Smooth muscle cell (in vitro differentiated cells): ENCODE measurements at regions not wholly inside any gene's neighbourhood (a gene's known extent, or its start where the extent isn't known, plus 50 kb on each side); places are given as distances from the start of the nearest gene placed in this dataset.

Experiments
- DNase-seq: peaks from one replicate; lab custom pipeline; 2025; ENCODE audit not compliant: unreplicated experiment; lab: John Stamatoyannopoulos, UW
- H2AFZ ChIP-seq: fragments of 200-600 bp; sonication (generic); 2 replicates; pipeline ENCODE4 v1.6.0; 2016; ENCODE audit warnings: antibody characterized with exemption, low read depth, mild to moderate bottlenecking
- H3F3A ChIP-seq: fragments of 200-600 bp; sonication (generic); 2 replicates; pipeline ENCODE4 v1.6.0; 2017; ENCODE audit warnings: antibody characterized with exemption, low read depth
- H3K27ac ChIP-seq: fragments of 200-600 bp; sonication (generic); 2 replicates; pipeline ENCODE4 v1.5.1; 2016; ENCODE audit warnings: low read depth, mild to moderate bottlenecking
- H3K27me3 ChIP-seq: fragments of 200-600 bp; sonication (generic); 2 replicates; pipeline ENCODE4 v1.6.1; 2016; ENCODE audit warnings: low read depth, mild to moderate bottlenecking
- H3K36me3 ChIP-seq: fragments of 200-600 bp; sonication (generic); 2 replicates; pipeline ENCODE4 v1.5.1; 2016; ENCODE audit warnings: low read depth
- H3K4me1 ChIP-seq: fragments of 200-600 bp; sonication (generic); 2 replicates; pipeline ENCODE4 v1.5.1; 2016; ENCODE audit warnings: low read depth
- H3K4me2 ChIP-seq: fragments of 200-600 bp; sonication (generic); 2 replicates; pipeline ENCODE4 v1.6.0; 2016; ENCODE audit warnings: mild to moderate bottlenecking
- H3K4me3 ChIP-seq: fragments of 200-600 bp; sonication (generic); 2 replicates; pipeline ENCODE4 v1.5.1; 2016; ENCODE audit warnings: mild to moderate bottlenecking
- H3K79me2 ChIP-seq: fragments of 200-600 bp; sonication (generic); 2 replicates; pipeline ENCODE4 v1.6.0; 2016; ENCODE audit warnings: low read depth, mild to moderate bottlenecking
- H3K9ac ChIP-seq: fragments of 200-600 bp; sonication (generic); 2 replicates; pipeline ENCODE4 v1.6.0; 2016; ENCODE audit warnings: low read depth
- H3K9me3 ChIP-seq: fragments of 200-600 bp; sonication (generic); replicated peaks from 2 replicates; pipeline ENCODE4 v1.5.1; 2016; ENCODE audit warnings: low read depth
- H4K20me1 ChIP-seq: fragments of 200-600 bp; sonication (generic); 2 replicates; pipeline ENCODE4 v1.6.0; 2016; ENCODE audit warnings: low read depth
- CTCF ChIP-seq: fragments of 200-600 bp; sonication (generic); IDR thresholded peaks from 2 replicates; pipeline ENCODE4 v1.5.1; 2017; ENCODE audit warnings: borderline replicate concordance, mild to moderate bottlenecking, antibody characterized with exemption; ENCODE audit not compliant: insufficient read depth, poor library complexity, severe bottlenecking
- WGBS: methylation state at CpG from one replicate; pipeline ENCODE4 v1.1.7; 2016; ENCODE audit warnings: low lambda C conversion rate; 5-methylcytosine and 5-hydroxymethylcytosine counted together

GRCh38 chr20:56762829-56763228, 133.7 kb downstream of the TFAP2C start:
- H2AFZ ChIP-seq: no peak overlapping the region
- H4K20me1 ChIP-seq: no peaks in the 10 kb centered on the region
- H3K9ac ChIP-seq: no peak overlapping the region
- no peaks in the 10 kb centered on the region for H3K9me3 ChIP-seq
- no peak for TF ChIP-seq CTCF
- H3F3A ChIP-seq: no peaks in the 10 kb centered on the region
- peaks cover 8% of the 10 kb centered on the region for H3K4me1 ChIP-seq
- no peaks in the 10 kb centered on the region for H3K79me2 ChIP-seq
- no peaks in the 10 kb centered on the region for H3K36me3 ChIP-seq
- H3K4me3 ChIP-seq: no peak overlapping the region
- no peak for DNase-seq
- 81% methylated on average over 8 of the region's 8 CpGs for WGBS
- no peak overlapping the region for H3K27ac ChIP-seq
- no peak overlapping the region for H3K4me2 ChIP-seq
- H3K27me3 ChIP-seq: no peaks in the 10 kb centered on the region

- no peaks in the 10 kb centered on the region for H3K9me3 ChIP-seq
- DNase-seq: no peak
- no peaks in the 10 kb centered on the region for H3K36me3 ChIP-seq
- no peak overlapping the region for H3K4me2 ChIP-seq
- no peaks in the 10 kb centered on the region for H3F3A ChIP-seq
- 81% methylated on average over 13 of the region's 15 CpGs for WGBS
- H3K4me1 ChIP-seq: peaks cover 8% of the 10 kb centered on the region
- no peaks in the 10 kb centered on the region for H3K27me3 ChIP-seq
- no peak overlapping the region for H3K9ac ChIP-seq
- H3K79me2 ChIP-seq: no peaks in the 10 kb centered on the region
- no peak overlapping the region for H3K27ac ChIP-seq
- H4K20me1 ChIP-seq: no peaks in the 10 kb centered on the region
- H3K4me3 ChIP-seq: no peak overlapping the region
- H2AFZ ChIP-seq: no peak overlapping the region
- TF ChIP-seq CTCF: no peak
These were observed 135.6 kb downstream of the TFAP2C start for GRCh38 chr20:56764671-56765070.

- Histone ChIP-seq H4K20me1 (no peaks in the 10 kb centered on the region), H3K4me2 (no peak overlapping the region), H3K4me1 (peaks cover 8% of the 10 kb centered on the region), H3K27me3 (no peaks in the 10 kb centered on the region), H3K4me3 (no peak overlapping the region), H3K36me3 (no peaks in the 10 kb centered on the region), H3F3A (no peaks in the 10 kb centered on the region), H3K9me3 (no peaks in the 10 kb centered on the region), H3K27ac (no peak overlapping the region), H2AFZ (no peak overlapping the region), H3K79me2 (no peaks in the 10 kb centered on the region), H3K9ac (no peak overlapping the region)
- WGBS: 90% methylated on average over 12 of the region's 12 CpGs
- TF ChIP-seq CTCF: no peak
- DNase-seq: no peak
These were observed 136.3 kb downstream of the TFAP2C start for GRCh38 chr20:56765172-56766073.

GRCh38 chr20:56766528-56766927, 137.4 kb downstream of the TFAP2C start:
- Histone ChIP-seq H3K4me2 (no peak overlapping the region), H3K9ac (no peak overlapping the region), H3F3A (no peaks in the 10 kb centered on the region), H3K9me3 (no peaks in the 10 kb centered on the region), H3K36me3 (no peaks in the 10 kb centered on the region), H4K20me1 (no peaks in the 10 kb centered on the region), H2AFZ (no peak overlapping the region), H3K4me1 (peaks cover 8% of the 10 kb centered on the region), H3K27ac (no peak overlapping the region), H3K27me3 (no peaks in the 10 kb centered on the region), H3K4me3 (no peak overlapping the region), H3K79me2 (no peaks in the 10 kb centered on the region)
- no peak for DNase-seq
- TF ChIP-seq CTCF: no peak
- 74% methylated on average over 3 of the region's 3 CpGs for WGBS
